Cardiac fibroblast (primary cell): ENCODE measurements at regions not wholly inside any gene's neighbourhood (a gene's known extent, or its start where the extent isn't known, plus 50 kb on each side); places are given as distances from the start of the nearest gene placed in this dataset.

ENCODE experiments used
- DNase-seq, 2 donors: peaks; one replicate each; pipeline versions ENCODE4 v3.0.0 to v3.0.0-alpha.2; 2010; ENCODE audit warnings: low read depth in 2 of 2
- H3K4me3 ChIP-seq, 2 donors: replicated peaks in 1 of 2; 1 replicate in 1 of 2; 2 replicates in 1 of 2; pipeline ENCODE4 v1.5.1; 2011; ENCODE audit warnings: low read depth in 2 of 2, low read length in 2 of 2, mild to moderate bottlenecking in 2 of 2, moderate library complexity in 1 of 2
- CTCF ChIP-seq: IDR thresholded peaks from one replicate; pipeline ENCODE4 v1.5.1; 2011; ENCODE audit warnings: low read depth, mild to moderate bottlenecking, low read length, inconsistent platforms

DNA sequence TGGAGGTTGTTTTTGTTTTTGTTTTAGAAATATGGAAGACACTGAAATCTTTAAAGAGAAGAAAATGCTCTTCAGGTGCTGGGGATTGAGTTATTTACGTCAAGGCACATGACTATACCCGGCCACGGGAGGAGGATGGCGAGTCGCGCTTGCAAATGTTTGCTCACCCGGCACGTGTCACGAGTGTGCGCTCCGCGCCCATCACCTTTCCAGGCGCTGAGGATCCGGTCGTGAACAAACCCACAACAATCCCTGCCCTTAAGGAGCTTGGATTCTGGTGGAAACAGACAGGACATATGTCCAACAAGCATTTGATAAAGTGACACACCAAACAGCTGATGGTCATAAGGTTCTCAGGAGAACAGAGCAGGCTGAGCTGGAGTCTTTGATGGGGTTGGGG, 715.5 kb downstream of the BRD1 start:
- DNase-seq = no peak
- H3K4me3 ChIP-seq = no peak overlapping the region
- no peak for TF ChIP-seq CTCF

DNA sequence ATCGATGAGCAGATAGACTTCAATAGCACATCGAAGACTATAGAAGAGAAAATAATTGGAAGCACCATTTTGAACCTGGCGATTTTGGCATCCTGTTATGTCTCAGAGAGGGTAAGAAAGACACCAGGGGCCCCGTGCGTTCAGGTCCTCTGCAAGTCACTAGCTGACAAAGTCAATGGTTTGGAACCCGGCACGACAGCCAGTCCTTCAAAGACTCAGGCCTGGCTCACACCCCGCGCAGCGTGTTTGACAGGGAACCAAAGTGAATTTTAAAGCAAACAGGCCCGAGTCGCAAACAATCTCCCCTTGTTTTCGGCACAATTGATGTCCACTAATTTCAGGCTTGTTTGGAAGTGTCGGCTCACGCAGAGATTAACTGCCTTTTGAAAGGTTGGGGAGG, 716.6 kb downstream of the BRD1 start:
- DNase-seq = no peak
- no peak for TF ChIP-seq CTCF
- H3K4me3 ChIP-seq = no peak overlapping the region

DNA sequence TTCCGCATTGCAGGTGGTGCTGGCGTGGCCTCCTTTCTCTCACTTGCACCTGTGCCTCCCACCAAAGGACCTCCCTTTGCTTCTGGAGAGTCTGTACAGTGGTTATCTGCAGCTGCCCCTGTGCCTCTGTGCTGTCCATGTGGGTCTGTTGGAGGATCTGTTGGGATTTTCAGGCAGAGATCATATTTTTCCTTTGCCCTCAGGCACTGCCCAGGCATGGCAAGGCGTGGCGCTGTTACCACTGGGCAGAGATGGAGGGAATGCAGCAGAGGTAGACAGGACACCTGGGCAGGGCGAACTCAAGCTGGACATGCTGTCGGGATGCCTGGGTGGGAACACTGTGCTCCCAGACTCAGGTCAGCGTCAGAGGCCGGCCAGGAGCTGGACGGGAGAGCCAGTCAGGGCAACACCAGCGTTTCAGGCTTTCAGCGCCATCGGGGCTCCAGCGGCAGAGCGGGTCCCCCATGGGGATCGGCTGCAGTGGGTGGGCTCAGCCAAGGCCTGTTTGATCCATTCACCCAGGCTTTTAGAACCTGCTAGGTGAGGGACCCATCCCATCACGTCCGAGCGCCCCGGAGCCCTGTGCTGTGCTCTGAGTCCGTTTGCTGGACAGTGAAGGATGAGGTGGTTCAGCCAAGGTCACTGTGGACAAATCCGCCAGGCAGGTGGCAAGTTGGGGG, 718.9 kb downstream of the BRD1 start:
- DNase-seq = no peak
- no peak for TF ChIP-seq CTCF
- H3K4me3 ChIP-seq = no peak overlapping the region

DNA sequence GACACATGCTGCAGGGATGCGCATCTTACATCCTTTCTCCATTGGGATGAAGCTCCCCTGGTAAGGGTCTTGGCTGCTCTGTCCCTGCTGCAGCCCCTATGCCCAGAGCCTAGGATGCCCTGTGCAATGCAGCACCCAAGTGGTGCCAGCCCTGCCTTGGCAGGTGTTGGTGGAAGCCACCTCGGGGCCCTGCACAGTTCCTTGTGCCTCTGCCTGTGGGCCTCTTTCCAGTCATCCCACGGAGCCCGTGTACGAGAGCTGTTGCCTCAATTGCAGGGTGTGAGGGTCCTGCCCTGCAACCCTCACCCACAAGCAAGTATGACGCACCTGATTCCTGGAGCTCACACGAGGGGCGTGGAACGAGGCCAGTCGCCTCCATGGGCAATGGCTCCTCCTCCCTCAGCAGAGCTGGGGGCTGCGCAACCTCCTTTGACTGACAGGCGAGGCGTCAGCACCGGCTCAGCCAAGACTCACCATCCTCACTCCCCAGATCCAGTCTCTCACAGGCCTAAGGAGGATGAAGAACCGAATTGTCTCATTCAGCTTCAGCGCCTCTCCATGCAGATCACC, 719.6 kb downstream of the BRD1 start:
- no peak overlapping the region for H3K4me3 ChIP-seq
- DNase-seq = no peak
- TF ChIP-seq CTCF = no peak

GRCh38 chr22:49107561-49107960, 720.1 kb downstream of the BRD1 start:
- no peak for TF ChIP-seq CTCF
- no peak for DNase-seq

GRCh38 chr22:49106842-49107152, 720.9 kb downstream of the BRD1 start:
- no peak overlapping the region for H3K4me3 ChIP-seq
- TF ChIP-seq CTCF = no peak
- no peak for DNase-seq

More at GRCh38 chr22:49107561-49107960, 720.1 kb downstream of the BRD1 start:
- no peak overlapping the region for H3K4me3 ChIP-seq
